ENCODE measurements at regions not wholly inside any gene's neighbourhood (a gene's known extent, or its start where the extent isn't known, plus 50 kb on each side); places are given as distances from the start of the nearest gene placed in this dataset.
"Not testable (repeated sequence)": the region's sequence is repeated elsewhere in the genome, so short reads cannot be mapped to it uniquely, and the experiment has no call there.

DNA sequence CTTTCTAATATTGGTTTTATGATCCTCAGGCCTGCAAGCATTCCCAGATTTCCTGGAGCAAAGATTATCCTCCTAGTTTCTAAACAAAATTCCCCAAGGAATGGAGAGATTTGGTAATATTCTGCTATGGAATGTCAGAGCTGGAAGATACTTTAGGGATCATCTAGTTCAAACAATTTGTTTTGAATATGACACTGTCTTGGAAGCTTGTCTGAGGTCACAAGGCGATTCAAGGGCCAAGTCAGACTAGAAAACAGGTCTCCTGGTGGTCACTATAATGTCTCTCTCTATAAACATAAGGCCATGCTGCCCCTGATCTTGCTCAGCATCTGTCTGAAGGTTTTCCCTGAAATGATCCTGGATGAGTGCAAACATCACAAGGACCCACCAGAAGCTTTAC, 143.4 kb upstream of the BCL6 start:
- TF ChIP-seq, protein P1, sequence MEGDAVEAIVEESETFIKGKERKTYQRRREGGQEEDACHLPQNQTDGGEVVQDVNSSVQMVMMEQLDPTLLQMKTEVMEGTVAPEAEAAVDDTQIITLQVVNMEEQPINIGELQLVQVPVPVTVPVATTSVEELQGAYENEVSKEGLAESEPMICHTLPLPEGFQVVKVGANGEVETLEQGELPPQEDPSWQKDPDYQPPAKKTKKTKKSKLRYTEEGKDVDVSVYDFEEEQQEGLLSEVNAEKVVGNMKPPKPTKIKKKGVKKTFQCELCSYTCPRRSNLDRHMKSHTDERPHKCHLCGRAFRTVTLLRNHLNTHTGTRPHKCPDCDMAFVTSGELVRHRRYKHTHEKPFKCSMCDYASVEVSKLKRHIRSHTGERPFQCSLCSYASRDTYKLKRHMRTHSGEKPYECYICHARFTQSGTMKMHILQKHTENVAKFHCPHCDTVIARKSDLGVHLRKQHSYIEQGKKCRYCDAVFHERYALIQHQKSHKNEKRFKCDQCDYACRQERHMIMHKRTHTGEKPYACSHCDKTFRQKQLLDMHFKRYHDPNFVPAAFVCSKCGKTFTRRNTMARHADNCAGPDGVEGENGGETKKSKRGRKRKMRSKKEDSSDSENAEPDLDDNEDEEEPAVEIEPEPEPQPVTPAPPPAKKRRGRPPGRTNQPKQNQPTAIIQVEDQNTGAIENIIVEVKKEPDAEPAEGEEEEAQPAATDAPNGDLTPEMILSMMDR (IDR thresholded peaks at IDR 0.05; ENCODE audit: partially characterized antibody, unreplicated experiment), result no peak
- Mint-ChIP-seq H3K9me3 (ENCODE audit: unreplicated experiment) (no peaks in the 10 kb centered on the region), H3K4me1 (ENCODE audit: low read depth, unreplicated experiment) (peaks cover 7% of the 10 kb centered on the region), H3K4me3 (ENCODE audit: unreplicated experiment) (no peak overlapping the region), H3K27ac (ENCODE audit: unreplicated experiment) (no peak overlapping the region), H3K36me3 (ENCODE audit: unreplicated experiment) (no peaks in the 10 kb centered on the region), H3K27me3 (ENCODE audit: unreplicated experiment) (no peaks in the 10 kb centered on the region)
- DNase-seq, result no peak

GRCh38 chr3:187889106-187889505, 143.8 kb upstream of the BCL6 start:
- Mint-ChIP-seq H3K27ac (ENCODE audit: unreplicated experiment) (no peak overlapping the region), H3K4me3 (ENCODE audit: unreplicated experiment) (no peak overlapping the region), H3K27me3 (ENCODE audit: unreplicated experiment) (no peaks in the 10 kb centered on the region), H3K4me1 (ENCODE audit: low read depth, unreplicated experiment) (peaks cover 7% of the 10 kb centered on the region), H3K9me3 (ENCODE audit: unreplicated experiment) (no peaks in the 10 kb centered on the region), H3K36me3 (ENCODE audit: unreplicated experiment) (no peaks in the 10 kb centered on the region)
- TF ChIP-seq, protein P1 (IDR thresholded peaks at IDR 0.05; ENCODE audit: partially characterized antibody, unreplicated experiment), result no peak
- DNase-seq, result no peak

GRCh38 chr3:187889601-187890404, 144.5 kb upstream of the BCL6 start:
- H3K4me3 Mint-ChIP-seq (ENCODE audit: unreplicated experiment), result no peak overlapping the region
- TF ChIP-seq, protein P1 (IDR thresholded peaks at IDR 0.05; ENCODE audit: partially characterized antibody, unreplicated experiment), result no peak
- H3K4me1 Mint-ChIP-seq (ENCODE audit: low read depth, unreplicated experiment), result peaks cover 7% of the 10 kb centered on the region
- H3K27ac Mint-ChIP-seq (ENCODE audit: unreplicated experiment), result peak overlapping the region; percentile 24
- H3K36me3 Mint-ChIP-seq (ENCODE audit: unreplicated experiment), result no peaks in the 10 kb centered on the region
- H3K27me3 Mint-ChIP-seq (ENCODE audit: unreplicated experiment), result no peaks in the 10 kb centered on the region
- no peak for DNase-seq
- H3K9me3 Mint-ChIP-seq (ENCODE audit: unreplicated experiment), result no peaks in the 10 kb centered on the region

- H3K9me3 Mint-ChIP-seq (ENCODE audit: unreplicated experiment); H3K27me3 Mint-ChIP-seq (ENCODE audit: unreplicated experiment); H3K27ac Mint-ChIP-seq (ENCODE audit: unreplicated experiment); H3K36me3 Mint-ChIP-seq (ENCODE audit: unreplicated experiment); H3K4me3 Mint-ChIP-seq (ENCODE audit: unreplicated experiment); DNase-seq; H3K4me1 Mint-ChIP-seq (ENCODE audit: low read depth, unreplicated experiment): not testable (repeated sequence)
Measured at GRCh38 chr3:187890405-187890752, 145.1 kb upstream of the BCL6 start.

DNA sequence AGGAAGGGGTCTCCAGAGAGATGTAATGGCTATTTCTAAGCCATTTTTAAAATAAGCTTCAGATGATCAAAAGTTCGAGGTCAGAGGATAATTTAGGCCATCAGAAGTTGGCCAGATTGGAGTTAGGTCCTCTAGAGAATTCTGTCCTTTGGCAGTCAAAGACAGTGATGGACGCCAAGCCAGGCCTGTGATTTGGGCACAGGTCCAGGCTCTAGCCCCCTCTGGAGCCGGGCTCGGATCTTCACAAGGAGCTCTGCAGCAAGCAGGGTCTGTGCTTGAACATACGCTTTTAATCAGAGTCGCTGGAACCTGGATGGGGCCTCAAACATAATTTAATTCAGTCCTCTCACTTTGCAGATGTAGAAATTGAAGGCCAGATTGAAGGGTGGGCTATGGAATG, 151.4 kb upstream of the BCL6 start:
- no peak overlapping the region for H3K27ac Mint-ChIP-seq (ENCODE audit: unreplicated experiment)
- H3K36me3 Mint-ChIP-seq (ENCODE audit: unreplicated experiment), result no peaks in the 10 kb centered on the region
- H3K4me3 Mint-ChIP-seq (ENCODE audit: unreplicated experiment), result no peak overlapping the region
- TF ChIP-seq, protein P1 (IDR thresholded peaks at IDR 0.05; ENCODE audit: partially characterized antibody, unreplicated experiment), result no peak
- H3K4me1 Mint-ChIP-seq (ENCODE audit: low read depth, unreplicated experiment), result no peaks in the 10 kb centered on the region
- no peaks in the 10 kb centered on the region for H3K27me3 Mint-ChIP-seq (ENCODE audit: unreplicated experiment)
- DNase-seq, result no peak
- H3K9me3 Mint-ChIP-seq (ENCODE audit: unreplicated experiment), result no peaks in the 10 kb centered on the region

Measured in glutamatergic neuron (in vitro differentiated cells).